IPS-20b (cell line): ENCODE measurements at regions not wholly inside any gene's neighbourhood (a gene's known extent, or its start where the extent isn't known, plus 50 kb on each side); places are given as distances from the start of the nearest gene placed in this dataset.

Experiments
- H3K27ac ChIP-seq: one replicate; pipeline ENCODE4 v1.5.1; 2013; ENCODE audit warnings: low read length
- H3K27me3 ChIP-seq: 2 replicates; pipeline ENCODE4 v1.6.1; 2013; ENCODE audit warnings: mild to moderate bottlenecking, low read length, inconsistent platforms; ENCODE audit not compliant: insufficient read depth
- H3K36me3 ChIP-seq: 2 replicates; pipeline ENCODE4 v1.6.1; 2013; ENCODE audit warnings: low read depth, mild to moderate bottlenecking, inconsistent platforms, low read length, moderate library complexity; ENCODE audit not compliant: insufficient read depth
- H3K4me1 ChIP-seq: 2 replicates; pipeline ENCODE4 v1.6.1; 2013; ENCODE audit warnings: mild to moderate bottlenecking, control low read depth, inconsistent platforms, low read length, moderate library complexity; ENCODE audit not compliant: insufficient read depth
- H3K4me3 ChIP-seq: 2 replicates; pipeline ENCODE4 v1.5.1; 2013; ENCODE audit warnings: mild to moderate bottlenecking, low read length, inconsistent platforms
- H3K9ac ChIP-seq: 2 replicates; pipeline ENCODE4 v1.6.1; 2013; ENCODE audit warnings: low read depth, mild to moderate bottlenecking, inconsistent platforms, low read length, moderate library complexity
- H3K9me3 ChIP-seq: 2 replicates; pipeline ENCODE4 v1.6.1; 2013; ENCODE audit warnings: mild to moderate bottlenecking, low read depth, low read length, inconsistent platforms; ENCODE audit not compliant: insufficient read depth

DNA sequence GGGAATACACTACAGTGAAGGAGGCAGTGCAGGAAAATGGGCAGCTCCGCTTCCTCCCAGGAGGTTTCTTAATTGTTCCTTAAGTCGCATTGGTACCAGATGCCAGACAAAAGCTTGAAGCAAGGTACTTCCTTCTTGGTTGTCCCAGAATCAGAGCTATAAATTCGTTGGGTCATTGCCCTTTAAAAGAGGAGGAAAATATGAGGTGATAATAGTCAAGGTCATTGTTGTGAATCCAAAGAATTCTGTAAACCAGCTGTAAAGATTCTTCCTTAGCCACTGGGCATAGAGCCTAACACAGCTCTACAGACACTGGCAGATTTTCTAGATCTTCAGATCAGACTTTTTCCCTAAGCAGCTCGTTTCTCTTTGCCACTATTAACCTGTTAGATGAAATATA, 444.1 kb upstream of the TLE4 start:
- no peaks in the 10 kb centered on the region for H3K36me3 ChIP-seq
- H3K9me3 ChIP-seq = no peaks in the 10 kb centered on the region
- no peak overlapping the region for H3K9ac ChIP-seq
- H3K27me3 ChIP-seq = no peaks in the 10 kb centered on the region
- no peak overlapping the region for H3K4me3 ChIP-seq
- H3K27ac ChIP-seq = no peak overlapping the region
- H3K4me1 ChIP-seq = peaks cover 3% of the 10 kb centered on the region; the same call in 1 of the 2 replicates

DNA sequence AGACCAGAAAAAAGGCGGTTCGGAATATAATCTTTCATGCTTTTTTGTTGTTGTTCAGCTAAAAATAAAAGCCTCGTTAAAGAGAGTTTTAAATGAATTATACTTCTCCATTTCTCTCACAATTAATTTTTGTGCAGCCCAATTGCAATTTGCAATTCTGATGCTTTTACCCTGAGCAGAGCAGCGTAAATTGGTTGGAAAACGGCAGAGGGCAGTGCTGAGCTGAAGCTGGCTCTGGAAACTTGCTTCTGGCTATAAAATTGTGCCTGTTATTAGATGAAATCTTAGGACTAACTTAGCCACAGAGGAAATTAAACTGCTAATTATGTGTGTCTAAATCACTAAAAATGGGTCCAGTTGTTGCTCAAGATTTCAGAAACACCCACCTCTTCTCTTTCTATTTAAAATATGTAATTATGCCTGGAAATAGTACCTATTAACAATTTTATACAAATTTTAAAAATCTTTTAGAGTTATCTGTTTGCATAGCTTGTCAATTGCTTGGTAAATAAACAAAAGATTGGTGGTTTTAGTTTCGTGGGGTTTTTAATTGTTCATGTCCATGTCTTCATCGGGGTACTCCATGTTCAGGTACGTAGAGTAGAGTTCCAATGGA, 441.8 kb upstream of the TLE4 start:
- Histone ChIP-seq H3K27ac (no peak overlapping the region), H3K9ac (no peak overlapping the region), H3K36me3 (no peaks in the 10 kb centered on the region), H3K9me3 (no peaks in the 10 kb centered on the region), H3K27me3 (no peaks in the 10 kb centered on the region), H3K4me3 (no peak overlapping the region), H3K4me1 (peaks cover 3% of the 10 kb centered on the region; the same call in 1 of the 2 replicates)

DNA sequence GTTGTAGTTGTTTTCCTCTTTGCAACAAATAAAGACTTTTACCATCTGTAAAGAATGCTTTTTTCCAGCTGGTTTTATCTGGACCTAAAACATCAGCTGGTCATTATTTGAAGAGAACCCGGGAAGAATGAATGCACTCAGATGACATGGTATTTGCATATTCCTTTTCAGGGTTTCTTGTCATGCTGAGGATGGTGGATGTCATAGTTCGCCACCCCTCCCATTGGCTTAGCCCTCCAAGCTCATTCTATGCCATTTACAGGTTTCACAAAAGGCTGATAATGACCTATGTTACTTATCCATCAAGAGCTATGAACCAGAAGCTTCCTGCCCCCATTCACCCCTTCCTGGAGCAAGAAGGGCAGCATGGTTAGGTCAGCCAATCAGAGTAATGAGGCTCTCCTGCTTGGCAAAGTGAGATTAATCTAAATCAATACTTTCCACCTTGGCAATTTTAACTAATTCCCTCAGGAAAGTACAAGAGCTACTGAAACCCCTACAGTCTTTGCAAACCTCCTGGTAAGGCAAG, 440.5 kb upstream of the TLE4 start:
- Histone ChIP-seq H3K9me3 (no peaks in the 10 kb centered on the region), H3K27ac (no peak overlapping the region), H3K9ac (no peak overlapping the region), H3K4me1 (peaks cover 3% of the 10 kb centered on the region; the same call in 1 of the 2 replicates), H3K27me3 (no peaks in the 10 kb centered on the region), H3K4me3 (no peak overlapping the region), H3K36me3 (no peaks in the 10 kb centered on the region)

DNA sequence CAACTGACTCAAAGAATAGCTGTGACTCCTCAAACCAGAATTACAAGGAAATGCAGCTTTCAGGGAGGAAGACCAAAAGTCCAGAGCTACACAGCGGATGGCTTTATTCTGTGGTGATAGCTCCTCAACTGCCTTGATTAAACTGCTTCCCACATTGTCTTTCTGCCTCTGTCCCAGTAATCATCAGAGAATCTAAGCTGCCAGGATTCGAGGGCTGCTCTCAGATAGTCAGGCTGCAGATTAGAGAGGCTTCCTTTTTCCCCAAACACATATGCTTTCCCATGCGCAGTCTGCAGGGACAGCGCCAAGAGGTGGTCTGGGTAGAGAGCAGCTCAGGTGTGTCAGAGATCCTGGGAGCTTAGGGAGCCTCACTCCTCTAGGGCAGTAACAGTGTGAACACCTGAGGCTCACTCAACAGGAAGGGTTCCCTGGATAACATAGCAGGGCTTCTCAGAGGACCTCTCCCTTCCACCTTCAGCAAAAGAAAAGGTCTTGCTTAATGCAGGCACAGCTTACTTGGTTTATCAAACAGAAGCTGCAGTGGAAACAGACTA, 439.9 kb upstream of the TLE4 start:
- Histone ChIP-seq H3K27me3 (no peaks in the 10 kb centered on the region), H3K36me3 (no peaks in the 10 kb centered on the region), H3K4me1 (peaks cover 3% of the 10 kb centered on the region; the same call in 1 of the 2 replicates), H3K9me3 (no peaks in the 10 kb centered on the region), H3K9ac (no peak overlapping the region), H3K4me3 (no peak overlapping the region), H3K27ac (no peak overlapping the region)

DNA sequence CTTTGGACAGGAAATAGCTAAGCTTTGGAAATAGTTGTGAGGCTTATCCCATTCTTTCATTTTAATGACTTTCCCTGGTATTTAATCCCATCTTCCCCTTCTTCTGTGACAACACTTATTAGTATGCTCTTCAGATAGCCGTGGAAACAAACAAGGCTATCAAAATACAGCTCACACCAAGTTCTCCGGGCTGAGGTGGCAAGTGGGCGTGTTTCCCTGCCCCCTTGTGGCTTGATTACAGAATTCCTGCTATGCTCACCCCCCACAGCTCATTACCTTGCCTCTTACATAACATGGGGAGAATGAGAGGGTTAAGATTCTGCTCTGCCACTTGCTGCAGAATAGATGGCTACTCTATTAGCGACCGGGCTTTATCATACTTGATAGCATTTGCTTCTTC, 437.1 kb upstream of the TLE4 start:
- H3K4me3 ChIP-seq = no peak overlapping the region
- H3K27ac ChIP-seq = no peak overlapping the region
- H3K9me3 ChIP-seq = no peaks in the 10 kb centered on the region
- H3K27me3 ChIP-seq = no peaks in the 10 kb centered on the region
- H3K4me1 ChIP-seq = peaks cover 3% of the 10 kb centered on the region; the same call in 1 of the 2 replicates
- H3K9ac ChIP-seq = no peak overlapping the region
- no peaks in the 10 kb centered on the region for H3K36me3 ChIP-seq

DNA sequence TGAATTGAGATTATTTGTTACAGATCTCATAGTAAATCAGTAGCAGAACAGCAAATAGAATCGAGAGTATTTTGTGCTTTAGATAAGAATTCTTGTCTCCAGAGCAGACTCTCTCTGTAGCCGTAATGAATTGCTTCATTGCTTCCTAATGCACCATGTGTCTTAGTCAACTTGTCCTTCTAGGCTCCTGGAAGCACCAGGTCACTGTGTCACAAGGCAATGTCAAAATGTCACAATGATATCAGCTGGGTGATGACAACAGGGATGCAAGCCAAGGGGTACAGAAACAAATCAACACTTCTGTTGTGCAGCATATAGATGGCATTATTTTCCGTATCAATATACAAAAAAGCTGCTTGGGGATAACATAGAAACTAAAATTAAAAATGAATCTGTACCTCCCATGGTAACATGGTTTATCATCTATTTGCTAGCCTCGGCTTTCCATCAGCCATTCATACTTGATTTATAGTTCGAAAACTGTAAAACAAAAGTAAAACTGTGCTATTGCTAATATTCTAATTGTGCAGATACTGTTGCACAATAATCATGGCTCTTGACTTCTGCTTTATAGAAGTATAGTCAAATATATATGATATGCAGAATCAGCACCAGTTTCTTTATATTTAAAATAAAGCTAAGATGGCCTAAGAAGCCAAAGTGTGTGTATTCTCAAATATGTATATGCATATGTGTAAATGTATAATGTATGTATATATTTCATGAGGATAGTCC, 435.9 kb upstream of the TLE4 start:
- Histone ChIP-seq H3K4me3 (no peak overlapping the region), H3K9me3 (no peaks in the 10 kb centered on the region), H3K9ac (no peak overlapping the region), H3K27me3 (no peaks in the 10 kb centered on the region), H3K36me3 (no peaks in the 10 kb centered on the region), H3K27ac (no peak overlapping the region), H3K4me1 (peaks cover 3% of the 10 kb centered on the region; the same call in 1 of the 2 replicates)

DNA sequence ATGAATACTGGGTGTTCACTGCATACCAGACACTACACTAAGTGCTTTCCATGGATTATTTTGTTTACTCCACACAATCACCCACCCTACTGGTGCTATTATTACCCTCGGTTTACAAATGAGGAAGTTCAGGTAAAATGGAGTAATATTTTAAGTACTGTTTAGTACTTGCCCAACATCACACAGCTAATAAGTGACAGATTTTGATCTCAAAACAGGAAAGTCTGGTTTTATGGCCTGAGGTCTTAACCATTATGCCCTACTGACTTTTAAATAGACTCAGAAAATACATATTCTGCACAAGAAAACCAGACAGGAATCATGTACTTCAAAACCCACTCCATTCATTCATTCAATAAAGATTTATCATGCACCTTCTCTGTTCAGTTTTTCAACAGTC, 431.0 kb upstream of the TLE4 start:
- H3K27me3 ChIP-seq = no peaks in the 10 kb centered on the region
- H3K9ac ChIP-seq = no peak overlapping the region
- H3K4me3 ChIP-seq = no peak overlapping the region
- H3K27ac ChIP-seq = no peak overlapping the region
- H3K4me1 ChIP-seq = no peaks in the 10 kb centered on the region
- H3K36me3 ChIP-seq = no peaks in the 10 kb centered on the region
- H3K9me3 ChIP-seq = no peaks in the 10 kb centered on the region

DNA sequence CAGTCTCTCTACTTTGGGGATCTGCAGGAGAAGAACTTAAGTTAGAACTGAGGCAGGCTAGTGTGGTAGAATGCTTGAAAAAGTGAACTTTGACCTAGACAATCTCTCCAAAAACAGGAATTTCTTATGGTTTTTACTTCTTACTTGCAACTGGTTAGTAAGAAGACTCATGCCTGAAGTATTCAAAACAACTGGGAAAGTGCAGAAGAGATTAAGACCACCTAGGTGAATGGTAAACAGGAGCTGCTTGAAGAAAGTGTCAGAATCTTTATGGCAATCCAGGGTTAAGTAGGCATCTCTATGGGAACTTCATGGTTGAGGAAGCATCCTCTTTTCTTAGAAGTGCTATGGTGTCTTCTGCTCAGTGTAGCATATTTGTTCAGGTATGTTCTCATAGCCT, 428.6 kb upstream of the TLE4 start:
- no peak overlapping the region for H3K27ac ChIP-seq
- H3K9ac ChIP-seq = no peak overlapping the region
- H3K4me1 ChIP-seq = no peaks in the 10 kb centered on the region
- no peaks in the 10 kb centered on the region for H3K9me3 ChIP-seq
- no peaks in the 10 kb centered on the region for H3K36me3 ChIP-seq
- H3K27me3 ChIP-seq = no peaks in the 10 kb centered on the region
- no peak overlapping the region for H3K4me3 ChIP-seq

DNA sequence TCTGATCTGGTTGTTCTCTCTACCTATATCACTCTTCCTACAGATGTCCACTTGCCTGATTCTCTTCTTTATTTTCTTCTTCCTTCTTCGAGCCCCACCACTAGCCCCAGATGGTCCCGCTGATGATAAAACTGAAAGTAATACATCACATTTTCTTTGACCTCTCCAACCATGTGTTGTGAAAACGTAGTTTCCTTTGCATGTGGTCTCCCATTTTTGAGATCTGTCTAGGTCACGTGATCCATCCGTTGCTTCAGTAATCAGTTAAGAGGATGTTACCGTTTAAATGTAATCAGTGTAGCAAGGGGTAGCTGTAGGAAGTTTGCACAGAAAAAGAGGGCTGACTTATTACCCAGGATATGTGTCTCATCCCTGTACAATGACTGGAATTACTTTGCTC, 426.3 kb upstream of the TLE4 start:
- H3K27ac ChIP-seq = no peak overlapping the region
- H3K36me3 ChIP-seq = no peaks in the 10 kb centered on the region
- H3K4me3 ChIP-seq = no peak overlapping the region
- H3K9ac ChIP-seq = no peak overlapping the region
- no peaks in the 10 kb centered on the region for H3K4me1 ChIP-seq
- no peaks in the 10 kb centered on the region for H3K27me3 ChIP-seq
- no peaks in the 10 kb centered on the region for H3K9me3 ChIP-seq

DNA sequence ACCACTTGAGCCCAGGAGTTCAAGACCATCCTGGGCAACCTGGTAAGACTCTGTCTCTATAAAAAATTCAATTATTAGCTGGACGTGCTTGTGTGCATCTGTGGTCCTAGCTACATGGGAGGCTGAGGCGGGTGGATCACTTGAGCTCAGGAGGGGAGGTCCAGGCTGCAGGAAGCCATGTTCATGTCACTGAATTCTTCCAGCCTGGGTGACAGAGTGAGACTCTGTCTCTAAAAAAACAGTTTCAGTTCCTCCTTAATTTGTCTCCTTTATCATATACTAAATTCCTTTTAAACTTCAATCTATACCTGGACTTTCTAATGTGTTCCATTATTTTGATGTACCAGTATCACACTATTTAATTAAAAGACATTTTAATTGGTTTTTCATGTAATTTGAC, 422.2 kb upstream of the TLE4 start:
- no peak overlapping the region for H3K4me3 ChIP-seq
- H3K27ac ChIP-seq = no peak overlapping the region
- H3K36me3 ChIP-seq = no peaks in the 10 kb centered on the region
- H3K4me1 ChIP-seq = no peaks in the 10 kb centered on the region
- no peak overlapping the region for H3K9ac ChIP-seq
- H3K9me3 ChIP-seq = no peaks in the 10 kb centered on the region
- no peaks in the 10 kb centered on the region for H3K27me3 ChIP-seq

DNA sequence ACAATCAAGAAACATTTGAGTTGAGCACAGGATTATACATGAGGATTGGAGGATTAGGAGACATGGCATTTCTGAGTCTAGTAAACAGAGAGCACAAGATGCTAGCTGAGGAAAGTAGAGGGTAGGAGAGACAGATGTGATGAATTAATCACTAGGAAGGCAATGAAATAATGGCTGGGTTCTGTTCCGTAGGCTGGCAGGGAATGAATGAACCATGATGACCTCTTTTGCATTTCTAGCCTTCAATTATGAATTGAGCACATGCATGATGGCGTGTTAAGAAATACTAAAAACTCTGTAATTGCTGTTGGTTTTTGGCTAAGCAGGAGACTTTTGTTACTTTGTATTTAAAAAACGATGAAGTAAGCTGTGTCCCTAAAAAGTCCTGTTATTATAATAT, 420.0 kb upstream of the TLE4 start:
- H3K4me3 ChIP-seq = no peak overlapping the region
- H3K36me3 ChIP-seq = no peaks in the 10 kb centered on the region

DNA sequence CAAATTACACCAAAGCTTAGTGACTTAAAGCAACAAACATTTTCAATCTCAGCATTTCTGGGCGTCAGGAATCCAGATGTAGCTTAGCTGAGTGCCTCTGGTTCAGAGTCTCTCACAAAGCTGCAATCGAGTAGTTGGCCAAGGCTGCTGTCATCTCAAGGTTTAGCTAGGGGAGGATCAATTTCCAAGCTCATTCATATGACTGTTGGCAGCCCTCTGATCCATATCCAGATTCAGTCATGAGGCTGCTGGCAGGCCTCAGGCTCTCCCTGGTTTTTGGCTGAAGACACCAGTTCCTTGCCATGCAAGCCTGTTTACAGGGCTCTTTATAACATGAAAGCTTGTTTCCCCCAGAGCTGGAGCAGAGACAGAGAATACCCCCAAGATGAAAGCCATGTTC, 419.5 kb upstream of the TLE4 start:
- Histone ChIP-seq H3K9me3 (no peaks in the 10 kb centered on the region), H3K36me3 (no peaks in the 10 kb centered on the region), H3K4me3 (no peak overlapping the region), H3K9ac (no peak overlapping the region), H3K27me3 (no peaks in the 10 kb centered on the region), H3K27ac (no peak overlapping the region), H3K4me1 (no peaks in the 10 kb centered on the region)

More for the DNA sequence above, 420.0 kb upstream of the TLE4 start:
- no peaks in the 10 kb centered on the region for H3K27me3 ChIP-seq
- no peak overlapping the region for H3K27ac ChIP-seq
- H3K4me1 ChIP-seq = no peaks in the 10 kb centered on the region
- no peaks in the 10 kb centered on the region for H3K9me3 ChIP-seq
- H3K9ac ChIP-seq = no peak overlapping the region
